IPS-NIHi7 (cell line): ENCODE measurements at regions not wholly inside any gene's neighbourhood (a gene's known extent, or its start where the extent isn't known, plus 50 kb on each side); places are given as distances from the start of the nearest gene placed in this dataset.
"Not testable (repeated sequence)": the region's sequence is repeated elsewhere in the genome, so short reads cannot be mapped to it uniquely, and the experiment has no call there.

Experiments
- DNase-seq: peaks from one replicate; pipeline ENCODE4 v3.0.0; 2012; ENCODE audit warnings: mixed read lengths; ENCODE audit errors: extremely low spot score

- no peak for DNase-seq
Observed at GRCh38 chr20:1845163-1845523, 50.1 kb upstream of the SIRPA start.

GRCh38 chr20:1844325-1845162 lies 50.7 kb upstream of the SIRPA start:
- DNase-seq: no peak

GRCh38 chr20:1842281-1842680 lies 52.9 kb upstream of the SIRPA start:
- DNase-seq: no peak

GRCh38 chr20:1841554-1842140 lies 53.6 kb upstream of the SIRPA start:
- DNase-seq: no peak

- DNase-seq: peak; percentile 51
Observed at GRCh38 chr20:1840817-1841553, 54.2 kb upstream of the SIRPA start.

- not testable (repeated sequence) for DNase-seq
Observed at GRCh38 chr20:1839376-1840317, 55.6 kb upstream of the SIRPA start.

GRCh38 chr20:1838556-1839279 lies 56.5 kb upstream of the SIRPA start:
- no peak for DNase-seq

- DNase-seq: no peak
Observed at GRCh38 chr20:1835186-1836035, 59.8 kb upstream of the SIRPA start.

GRCh38 chr20:1833728-1834726 lies 61.2 kb upstream of the SIRPA start:
- DNase-seq: no peak

GRCh38 chr20:1833216-1833615 lies 62.0 kb upstream of the SIRPA start:
- no peak for DNase-seq

GRCh38 chr20:1832634-1833033 lies 62.6 kb upstream of the SIRPA start:
- peak; percentile 62 for DNase-seq

- no peak for DNase-seq
Observed at GRCh38 chr20:1831606-1832005, 63.6 kb upstream of the SIRPA start.

GRCh38 chr20:1831096-1831495 lies 64.1 kb upstream of the SIRPA start:
- no peak for DNase-seq

GRCh38 chr20:1830240-1830639 lies 65.0 kb upstream of the SIRPA start:
- no peak for DNase-seq

GRCh38 chr20:1829531-1829930 lies 65.7 kb upstream of the SIRPA start:
- no peak for DNase-seq

GRCh38 chr20:1828786-1829131 lies 66.4 kb upstream of the SIRPA start:
- no peak for DNase-seq

GRCh38 chr20:1827974-1828785 lies 67.0 kb upstream of the SIRPA start:
- no peak for DNase-seq

GRCh38 chr20:1827510-1827973 lies 67.7 kb upstream of the SIRPA start:
- no peak for DNase-seq
